GM13976 (cell line): ENCODE measurements at regions not wholly inside any gene's neighbourhood (a gene's known extent, or its start where the extent isn't known, plus 50 kb on each side); places are given as distances from the start of the nearest gene placed in this dataset.
"Not testable (repeated sequence)": the region's sequence is repeated elsewhere in the genome, so short reads cannot be mapped to it uniquely, and the experiment has no call there.

Experiments used
- DNase-seq: peaks from one replicate; pipeline ENCODE4 v3.0.0; 2012; ENCODE audit warnings: low spot score
- CTCF ChIP-seq: IDR thresholded peaks from 2 replicates; pipeline ENCODE4 v1.5.1; 2012; ENCODE audit warnings: borderline replicate concordance, mild to moderate bottlenecking; ENCODE audit not compliant: insufficient read depth; ENCODE audit errors: extremely low read depth, missing control alignments, control extremely low read depth
- in situ Hi-C: fragments of 300-500 bp; cut with MboI; formaldehyde crosslinking; loops from one replicate; pipeline ENCODE4 v1.12.0; 2022; ENCODE audit warnings: low sequenced_read_pairs, mixed read lengths, inconsistent platforms; ENCODE audit not compliant: unreplicated experiment

- TF ChIP-seq CTCF: no peak
- in situ Hi-C loops: no loop called here
Measured at GRCh38 chr3:86772699-86773098, 218.2 kb downstream of the VGLL3 start.

DNA sequence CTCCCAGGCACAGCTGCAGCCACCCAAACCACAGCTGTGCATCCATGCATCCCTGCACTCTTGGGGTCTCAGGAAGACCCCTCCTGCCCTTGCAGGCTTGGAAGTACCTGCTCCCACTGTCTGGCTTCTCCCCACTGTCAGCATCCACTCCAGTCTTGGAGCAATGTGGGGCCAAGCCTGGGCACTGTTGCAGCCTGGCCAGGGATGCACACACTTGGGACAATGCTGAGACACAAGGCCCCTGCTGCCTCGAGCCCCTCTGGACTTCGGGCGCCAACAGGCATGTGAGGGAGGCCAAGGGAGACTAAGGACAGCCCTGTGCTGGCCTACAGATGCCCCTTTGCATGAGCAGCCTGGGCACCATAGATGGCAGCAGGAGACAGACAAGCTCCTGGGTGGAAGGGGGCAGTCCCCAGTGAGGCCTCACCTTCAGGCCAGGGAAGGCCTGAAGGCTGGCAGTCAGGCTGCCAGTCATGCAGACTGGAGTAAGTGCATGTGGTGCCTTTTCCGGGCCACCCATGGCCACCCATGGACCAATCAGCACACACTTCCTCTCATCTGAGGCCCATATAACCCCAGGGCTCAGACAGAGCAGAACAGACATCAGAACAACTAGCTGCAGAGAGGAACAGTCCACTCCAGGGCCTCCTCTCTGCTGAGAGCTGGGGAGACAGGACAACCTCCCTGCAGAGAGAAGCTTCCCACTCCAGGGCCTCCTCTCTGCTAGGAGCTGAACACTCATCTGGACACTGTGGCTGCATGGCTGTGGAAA is 219.0 kb downstream of the VGLL3 start:
- in situ Hi-C loops: no loop called here
- DNase-seq: no peak
- TF ChIP-seq CTCF: no peak

More at GRCh38 chr3:86772699-86773098, 218.2 kb downstream of the VGLL3 start:
- DNase-seq: no peak

DNA sequence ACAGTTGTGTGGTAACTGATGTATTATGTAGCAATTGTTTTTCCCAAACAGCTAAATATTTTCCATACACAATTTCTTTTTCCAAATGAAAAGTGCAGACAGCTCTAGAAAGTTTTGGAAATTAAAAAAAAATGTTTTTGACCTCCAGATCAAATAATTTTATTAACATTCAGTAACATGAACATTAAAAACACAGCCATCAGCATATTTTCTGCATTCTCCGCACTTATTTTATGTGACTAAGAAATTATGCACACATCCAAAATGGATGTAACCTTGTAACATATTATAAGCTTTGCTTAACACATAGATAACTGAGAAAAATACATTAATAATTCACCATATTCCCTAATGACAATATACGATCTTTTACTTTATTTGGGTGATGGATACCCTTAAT is 224.6 kb downstream of the VGLL3 start:
- no peak for DNase-seq
- no peak for TF ChIP-seq CTCF
- in situ Hi-C loops: no loop called here

DNA sequence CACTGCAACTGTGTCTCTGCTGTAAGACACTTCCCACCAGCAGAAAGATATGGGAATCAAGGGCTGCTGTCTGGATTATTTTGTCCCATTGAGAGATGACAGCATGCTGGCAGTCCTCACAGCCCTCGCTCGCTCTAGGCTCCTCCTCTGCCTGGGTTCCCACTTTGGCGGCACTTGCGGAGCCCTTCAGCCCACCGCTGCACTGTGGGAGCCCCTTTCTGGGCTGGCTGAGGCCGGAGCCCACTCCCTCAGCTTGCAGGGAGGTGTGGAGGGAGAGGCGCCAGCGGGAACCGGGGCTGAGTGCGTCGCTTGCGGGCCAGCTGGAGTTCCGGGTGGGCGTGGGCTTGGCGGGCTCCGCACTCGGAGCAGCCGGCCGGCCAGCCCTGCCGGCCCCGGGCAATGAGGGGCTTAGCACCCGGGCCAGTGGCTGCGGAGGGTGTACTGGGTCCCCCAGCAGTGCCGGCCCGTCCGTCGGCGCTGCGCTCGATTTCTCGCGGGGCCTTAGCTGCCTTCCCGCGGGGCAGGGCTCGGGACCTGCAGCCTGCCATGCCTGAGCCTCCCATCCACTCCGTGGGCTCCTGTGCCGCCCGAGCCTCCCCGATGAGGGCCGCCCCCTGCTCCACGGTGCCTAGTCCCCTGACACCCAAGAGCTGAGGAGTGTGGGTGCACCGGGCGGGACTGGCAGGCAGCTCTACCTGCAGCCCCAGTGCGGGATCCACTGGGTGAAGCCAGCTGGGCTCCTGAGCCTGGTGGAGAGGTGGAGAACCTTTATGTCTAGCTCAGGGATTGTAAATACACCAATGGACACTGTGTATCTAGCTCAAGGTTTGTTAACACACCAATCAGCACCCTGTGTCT is 233.4 kb downstream of the VGLL3 start:
- in situ Hi-C loops, DNase-seq: not testable (repeated sequence)

DNA sequence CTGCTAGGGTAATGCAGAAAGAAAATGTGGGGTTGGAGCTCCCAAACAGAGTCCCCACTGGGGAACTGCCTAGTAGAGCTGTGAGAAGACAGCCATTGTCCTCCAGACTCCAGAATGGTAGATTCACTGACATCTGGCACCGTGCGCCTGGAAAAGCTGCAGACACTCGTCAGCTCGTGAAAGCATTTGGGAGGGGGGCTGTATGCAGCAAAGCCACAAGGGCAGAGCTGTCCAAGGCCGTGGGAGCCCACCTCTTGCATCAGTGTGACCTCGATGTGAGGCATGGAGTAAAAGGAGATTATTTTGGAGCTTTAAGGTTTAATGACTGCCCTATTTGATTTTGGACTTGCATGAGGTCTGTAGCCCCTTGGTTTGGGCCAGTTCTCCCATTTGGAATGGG is 242.9 kb downstream of the VGLL3 start:
- TF ChIP-seq CTCF: no peak
- in situ Hi-C loops: no loop called here
- DNase-seq: no peak

DNA sequence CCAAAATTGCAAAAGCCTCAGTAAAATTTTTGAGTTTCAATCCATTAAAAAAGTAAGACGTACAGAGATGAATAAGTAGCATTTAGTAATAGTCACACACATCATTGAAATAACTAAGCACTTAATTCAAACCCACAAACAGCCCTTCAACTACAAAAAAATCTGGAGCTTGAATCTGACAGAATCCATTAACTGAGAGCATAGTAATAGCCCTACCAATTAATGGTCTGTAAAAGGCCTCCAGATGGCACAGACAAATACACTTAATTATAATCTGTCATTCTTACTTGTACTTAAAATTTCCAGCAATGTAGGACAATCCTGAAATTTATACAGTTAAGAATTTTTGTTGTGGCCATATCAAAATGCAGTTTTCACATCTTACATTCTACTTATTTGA is 246.9 kb downstream of the VGLL3 start:
- in situ Hi-C loops: no loop called here
- no peak for DNase-seq
- TF ChIP-seq CTCF: no peak

DNA sequence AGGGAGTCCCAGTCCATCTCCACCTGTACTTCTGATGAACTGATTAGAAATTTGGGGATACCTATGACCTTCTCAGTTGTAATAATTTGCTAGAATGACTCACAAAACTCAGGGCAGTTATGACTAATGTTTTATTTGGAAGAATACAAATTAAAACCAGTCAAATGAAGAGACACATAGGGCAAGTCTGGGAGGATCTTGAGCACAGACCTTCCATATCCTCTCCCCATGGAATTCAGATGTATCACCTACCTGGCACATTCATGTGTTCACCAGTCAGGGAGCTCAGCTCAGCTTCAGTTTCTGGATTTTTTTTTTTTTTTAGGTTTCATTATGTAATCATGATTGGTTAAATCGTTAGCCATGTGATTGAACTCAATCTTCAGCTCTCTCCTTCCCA is 247.7 kb downstream of the VGLL3 start:
- no peak for TF ChIP-seq CTCF
- DNase-seq: no peak
- in situ Hi-C loops: no loop called here
